MM.1S (cell line): ENCODE measurements at regions not wholly inside any gene's neighbourhood (a gene's known extent, or its start where the extent isn't known, plus 50 kb on each side); places are given as distances from the start of the nearest gene placed in this dataset.

Source experiments
- DNase-seq: peaks from one replicate; pipeline ENCODE4 v3.0.0-alpha.2; 2015
- H2AFZ ChIP-seq: fragments of 300-600 bp; sonication (generic); 2 replicates; pipeline ENCODE4 v1.6.0; 2016; ENCODE audit warnings: antibody characterized with exemption, low read length
- H3F3A ChIP-seq: fragments of 300-600 bp; sonication (generic); 2 replicates; pipeline ENCODE4 v1.6.1; 2016; ENCODE audit warnings: mild to moderate bottlenecking, antibody characterized with exemption, low read length, moderate library complexity, mixed read lengths; ENCODE audit not compliant: insufficient read depth
- H3K27ac ChIP-seq: fragments of 300-600 bp; sonication (generic); 2 replicates; pipeline ENCODE4 v1.5.1; 2016; ENCODE audit warnings: mild to moderate bottlenecking, low read length
- H3K27me3 ChIP-seq: fragments of 300-600 bp; sonication (generic); replicated peaks from 2 replicates; pipeline ENCODE4 v1.6.0; 2016; ENCODE audit warnings: low read length; ENCODE audit not compliant: insufficient read depth
- H3K36me3 ChIP-seq: fragments of 300-600 bp; sonication (generic); replicated peaks from 2 replicates; pipeline ENCODE4 v1.6.1; 2016; ENCODE audit warnings: mild to moderate bottlenecking, low read length, mixed read lengths; ENCODE audit not compliant: insufficient read depth
- H3K4me1 ChIP-seq: fragments of 300-600 bp; sonication (generic); 2 replicates; pipeline ENCODE4 v1.6.1; 2016; ENCODE audit warnings: low read length, mixed read lengths
- H3K4me2 ChIP-seq: fragments of 300-600 bp; sonication (generic); 2 replicates; pipeline ENCODE4 v1.6.0; 2016; ENCODE audit warnings: low read depth, low read length
- H3K4me3 ChIP-seq: fragments of 300-600 bp; sonication (generic); 2 replicates; pipeline ENCODE4 v1.5.1; 2016; ENCODE audit warnings: low read length, mixed read lengths
- H3K79me2 ChIP-seq: fragments of 300-600 bp; sonication (generic); 2 replicates; pipeline ENCODE4 v1.6.1; 2016; ENCODE audit warnings: mixed run types, low read length, mixed read lengths
- H3K9ac ChIP-seq: fragments of 300-600 bp; sonication (generic); 2 replicates; pipeline ENCODE4 v1.6.1; 2016; ENCODE audit warnings: low read length, mixed read lengths
- H3K9me2 ChIP-seq: fragments of 300-600 bp; sonication (generic); replicated peaks from 2 replicates; pipeline ENCODE4 v1.6.1; 2016; ENCODE audit warnings: mild to moderate bottlenecking, low read length, mixed read lengths; ENCODE audit not compliant: insufficient read depth
- H3K9me3 ChIP-seq: fragments of 300-600 bp; sonication (generic); replicated peaks from 2 replicates; pipeline ENCODE4 v1.6.1; 2016; ENCODE audit warnings: mild to moderate bottlenecking, low read length, mixed read lengths; ENCODE audit not compliant: insufficient read depth
- H4K20me1 ChIP-seq: fragments of 300-600 bp; sonication (generic); 2 replicates; pipeline ENCODE4 v1.6.1; 2016; ENCODE audit warnings: mild to moderate bottlenecking, low read length, moderate library complexity, mixed read lengths; ENCODE audit not compliant: insufficient read depth
- EZH2 ChIP-seq: fragments of 300-600 bp; sonication (generic); optimal IDR thresholded peaks from 2 replicates; pipeline ENCODE3; 2017; ENCODE audit warnings: low read depth, mild to moderate bottlenecking, antibody characterized with exemption, low read length, mixed read lengths
- EZH2phosphoT487 ChIP-seq: fragments of 300-600 bp; sonication (generic); IDR thresholded peaks from 2 replicates; pipeline ENCODE4 v1.6.1; 2018; ENCODE audit warnings: antibody characterized with exemption, low read length
- TF ChIP-seq, protein P1 (sequence below): fragments of 300-600 bp; sonication (generic); IDR thresholded peaks from 2 replicates; pipeline ENCODE4 v1.5.1; 2016; ENCODE audit warnings: antibody characterized with exemption, low read length, mixed read lengths

DNA sequence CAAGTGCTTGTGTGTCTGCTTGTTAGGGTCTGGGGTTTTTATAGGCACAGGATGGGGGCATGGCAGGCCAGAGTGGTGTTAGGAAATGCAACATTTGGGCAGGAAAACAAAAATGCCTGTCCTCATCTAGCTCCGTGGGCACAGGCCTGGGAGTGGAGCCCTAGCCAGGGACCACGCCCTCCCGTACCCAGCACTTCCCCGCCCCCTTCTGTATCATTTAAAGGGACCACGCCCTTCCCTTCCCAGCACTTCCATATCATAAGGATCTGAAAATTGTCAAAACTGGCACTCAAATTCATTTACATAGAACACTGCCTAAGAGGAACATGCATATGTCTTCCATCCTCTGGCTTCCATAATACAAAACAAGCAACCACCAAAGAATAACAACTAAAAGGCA is 185.8 kb downstream of the B3GLCT start:
- Histone ChIP-seq H3K9me3 (no peaks in the 10 kb centered on the region), H3K79me2 (no peaks in the 10 kb centered on the region), H3K4me2 (no peak overlapping the region), H3K4me3 (no peak overlapping the region), H4K20me1 (no peaks in the 10 kb centered on the region), H3K27ac (no peak overlapping the region), H3K4me1 (no peaks in the 10 kb centered on the region), H3K9me2 (no peaks in the 10 kb centered on the region), H3K27me3 (no peaks in the 10 kb centered on the region), H3K9ac (no peak overlapping the region), H3F3A (no peaks in the 10 kb centered on the region), H2AFZ (no peak overlapping the region), H3K36me3 (no peaks in the 10 kb centered on the region)
- TF ChIP-seq, protein P1, sequence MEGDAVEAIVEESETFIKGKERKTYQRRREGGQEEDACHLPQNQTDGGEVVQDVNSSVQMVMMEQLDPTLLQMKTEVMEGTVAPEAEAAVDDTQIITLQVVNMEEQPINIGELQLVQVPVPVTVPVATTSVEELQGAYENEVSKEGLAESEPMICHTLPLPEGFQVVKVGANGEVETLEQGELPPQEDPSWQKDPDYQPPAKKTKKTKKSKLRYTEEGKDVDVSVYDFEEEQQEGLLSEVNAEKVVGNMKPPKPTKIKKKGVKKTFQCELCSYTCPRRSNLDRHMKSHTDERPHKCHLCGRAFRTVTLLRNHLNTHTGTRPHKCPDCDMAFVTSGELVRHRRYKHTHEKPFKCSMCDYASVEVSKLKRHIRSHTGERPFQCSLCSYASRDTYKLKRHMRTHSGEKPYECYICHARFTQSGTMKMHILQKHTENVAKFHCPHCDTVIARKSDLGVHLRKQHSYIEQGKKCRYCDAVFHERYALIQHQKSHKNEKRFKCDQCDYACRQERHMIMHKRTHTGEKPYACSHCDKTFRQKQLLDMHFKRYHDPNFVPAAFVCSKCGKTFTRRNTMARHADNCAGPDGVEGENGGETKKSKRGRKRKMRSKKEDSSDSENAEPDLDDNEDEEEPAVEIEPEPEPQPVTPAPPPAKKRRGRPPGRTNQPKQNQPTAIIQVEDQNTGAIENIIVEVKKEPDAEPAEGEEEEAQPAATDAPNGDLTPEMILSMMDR: no peak
- TF ChIP-seq EZH2 (no peak), EZH2phosphoT487 (no peak)
- no peak for DNase-seq

DNA sequence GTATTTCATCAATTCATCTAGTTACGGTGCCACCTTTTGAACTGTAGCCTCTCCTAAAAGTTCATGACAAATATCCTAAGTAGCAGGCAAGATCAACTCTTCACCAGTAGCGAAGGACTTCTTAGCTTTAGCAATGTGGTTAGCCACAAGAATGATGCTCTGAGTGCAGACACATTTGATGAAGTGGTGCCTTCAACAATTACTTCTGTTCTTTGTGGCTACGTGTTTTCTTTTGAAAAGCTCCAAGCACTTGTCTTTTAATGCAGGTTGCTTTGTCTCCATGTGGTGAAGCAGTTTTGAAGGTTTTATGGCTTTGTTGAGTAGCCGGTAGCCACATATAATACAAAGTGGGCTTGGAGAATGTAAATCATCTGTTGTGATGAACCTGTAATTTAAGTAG is 194.7 kb downstream of the B3GLCT start:
- Histone ChIP-seq H3K27me3 (no peaks in the 10 kb centered on the region), H3K9me2 (no peaks in the 10 kb centered on the region), H4K20me1 (no peaks in the 10 kb centered on the region), H3K36me3 (no peaks in the 10 kb centered on the region), H2AFZ (no peak overlapping the region), H3K4me3 (no peak overlapping the region), H3K9ac (no peak overlapping the region), H3K9me3 (no peaks in the 10 kb centered on the region), H3K4me1 (no peaks in the 10 kb centered on the region), H3K79me2 (no peaks in the 10 kb centered on the region), H3F3A (no peaks in the 10 kb centered on the region), H3K4me2 (no peak overlapping the region), H3K27ac (no peak overlapping the region)
- DNase-seq: peak; percentile 40
- TF ChIP-seq, protein P1: no peak
- TF ChIP-seq EZH2 (no peak), EZH2phosphoT487 (no peak)

GRCh38 chr13:31395090-31395489 is 195.3 kb downstream of the B3GLCT start:
- Histone ChIP-seq H3K27me3 (no peaks in the 10 kb centered on the region), H3K36me3 (no peaks in the 10 kb centered on the region), H3F3A (no peaks in the 10 kb centered on the region), H4K20me1 (no peaks in the 10 kb centered on the region), H3K4me2 (no peak overlapping the region), H3K4me3 (no peak overlapping the region), H3K9me3 (no peaks in the 10 kb centered on the region), H3K4me1 (no peaks in the 10 kb centered on the region), H2AFZ (no peak overlapping the region), H3K9ac (no peak overlapping the region), H3K79me2 (no peaks in the 10 kb centered on the region), H3K27ac (no peak overlapping the region), H3K9me2 (no peaks in the 10 kb centered on the region)
- TF ChIP-seq EZH2phosphoT487: no peak
- TF ChIP-seq, protein P1: no peak
- TF ChIP-seq EZH2: no peak
- DNase-seq: no peak
